Sigmoid colon (tissue), 6 donors: ENCODE measurements at regions not wholly inside any gene's neighbourhood (a gene's known extent, or its start where the extent isn't known, plus 50 kb on each side); places are given as distances from the start of the nearest gene placed in this dataset.

ENCODE experiments used
- DNase-seq: peaks from one replicate; pipeline ENCODE4 v3.0.0-alpha.2; 2019
- H3K27ac ChIP-seq, 4 donors: fragments of 200-600 bp; sonication (generic); one replicate each; pipeline ENCODE4 v1.5.1; 2016 to 2019; ENCODE audit warnings: mild to moderate bottlenecking in 1 of 4
- H3K27me3 ChIP-seq, 3 donors: fragments of 200-600 bp; sonication (generic); one replicate each; pipeline ENCODE4 v1.5.1; 2019; ENCODE audit warnings: mild to moderate bottlenecking in 1 of 3
- H3K36me3 ChIP-seq, 4 donors: fragments of 200-600 bp; sonication (generic); one replicate each; pipeline ENCODE4 v1.5.1; 2016 to 2019
- H3K4me1 ChIP-seq, 4 donors: fragments of 200-600 bp; sonication (generic); one replicate each; pipeline ENCODE4 v1.5.1; 2017 to 2019
- H3K4me3 ChIP-seq, 4 donors: fragments of 200-600 bp; sonication (generic); one replicate each; pipeline ENCODE4 v1.5.1; 2017 to 2019; ENCODE audit warnings: mild to moderate bottlenecking in 2 of 4, moderate library complexity in 1 of 4
- H3K9me3 ChIP-seq, 4 donors: fragments of 200-600 bp in 3 of 4; sonication (generic) in 3 of 4; one replicate each; pipeline versions ENCODE4 v1.5.1 to v1.6.1; 2013 to 2019
- EP300 ChIP-seq, 4 donors: sonication (generic); formaldehyde crosslinking; IDR thresholded peaks; one replicate each; pipeline ENCODE4 v1.6.1; 2017; ENCODE audit warnings: antibody characterized with exemption in 4 of 4
- POLR2A ChIP-seq, 2 donors: fragments of 450-650 bp; IDR thresholded peaks; one replicate each; pipeline ENCODE4 v1.6.1; 2016; ENCODE audit warnings: antibody characterized with exemption in 2 of 2, mild to moderate bottlenecking in 2 of 2, moderate library complexity in 2 of 2
- POLR2AphosphoS5 ChIP-seq, 4 donors: sonication (generic); formaldehyde crosslinking; IDR thresholded peaks; one replicate each; pipeline ENCODE4 v1.6.1; 2017; ENCODE audit warnings: antibody characterized with exemption in 4 of 4
- WGBS, 2 donors: extraction: QIAGEN DNeasy Blood & Tissue Kit; methylation state at CpG; one replicate each; pipeline ENCODE4 v1.1.7; 2013; 5-methylcytosine and 5-hydroxymethylcytosine counted together
- intact Hi-C: fragments of 100-400 bp; cut with DNase I; formaldehyde crosslinking; loops from one replicate; pipeline ENCODE4 v1.15.1; 2023
- TF ChIP-seq, protein P1 (sequence below), 4 experiments: fragments of 450-650 bp in 3 of 4; fragments of 200-600 bp in 1 of 4; IDR thresholded peaks; one replicate each; pipeline ENCODE4 v1.5.1; 2016 to 2019; ENCODE audit warnings: antibody characterized with exemption in 4 of 4, mild to moderate bottlenecking in 3 of 4, moderate library complexity in 2 of 4
- donor health status: healthy with polysubstance abuse.
- donor health status: healthy.

DNA sequence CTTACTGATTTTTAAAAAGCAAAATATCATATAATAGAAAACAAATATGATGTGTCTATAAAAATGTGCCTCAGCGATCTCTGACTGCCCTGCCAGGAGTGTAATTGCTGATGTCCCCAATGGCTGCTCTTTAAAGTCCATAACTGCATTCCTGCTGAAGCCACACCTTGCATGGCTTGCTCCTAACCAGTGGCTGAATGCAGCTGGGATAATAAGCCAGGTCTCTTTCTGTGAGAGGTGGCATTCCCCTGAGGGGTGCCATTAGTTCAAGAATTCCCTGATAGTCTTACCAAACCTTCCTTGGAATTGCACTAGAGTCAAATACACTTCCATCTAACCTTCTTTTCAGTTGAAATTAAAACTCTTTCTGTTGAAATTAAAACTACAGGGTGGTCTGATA, 125.8 kb upstream of the ZNF804A start:
- intact Hi-C loops: no loop called here
- TF ChIP-seq POLR2A (IDR thresholded peaks at IDR 0.05) (no peak), EP300 (IDR thresholded peaks at IDR 0.05) (no peak), POLR2AphosphoS5 (IDR thresholded peaks at IDR 0.05) (no peak)
- TF ChIP-seq, protein P1, sequence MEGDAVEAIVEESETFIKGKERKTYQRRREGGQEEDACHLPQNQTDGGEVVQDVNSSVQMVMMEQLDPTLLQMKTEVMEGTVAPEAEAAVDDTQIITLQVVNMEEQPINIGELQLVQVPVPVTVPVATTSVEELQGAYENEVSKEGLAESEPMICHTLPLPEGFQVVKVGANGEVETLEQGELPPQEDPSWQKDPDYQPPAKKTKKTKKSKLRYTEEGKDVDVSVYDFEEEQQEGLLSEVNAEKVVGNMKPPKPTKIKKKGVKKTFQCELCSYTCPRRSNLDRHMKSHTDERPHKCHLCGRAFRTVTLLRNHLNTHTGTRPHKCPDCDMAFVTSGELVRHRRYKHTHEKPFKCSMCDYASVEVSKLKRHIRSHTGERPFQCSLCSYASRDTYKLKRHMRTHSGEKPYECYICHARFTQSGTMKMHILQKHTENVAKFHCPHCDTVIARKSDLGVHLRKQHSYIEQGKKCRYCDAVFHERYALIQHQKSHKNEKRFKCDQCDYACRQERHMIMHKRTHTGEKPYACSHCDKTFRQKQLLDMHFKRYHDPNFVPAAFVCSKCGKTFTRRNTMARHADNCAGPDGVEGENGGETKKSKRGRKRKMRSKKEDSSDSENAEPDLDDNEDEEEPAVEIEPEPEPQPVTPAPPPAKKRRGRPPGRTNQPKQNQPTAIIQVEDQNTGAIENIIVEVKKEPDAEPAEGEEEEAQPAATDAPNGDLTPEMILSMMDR (IDR thresholded peaks at IDR 0.05): no peak
- no peaks in the 10 kb centered on the region for H3K4me1 ChIP-seq

DNA sequence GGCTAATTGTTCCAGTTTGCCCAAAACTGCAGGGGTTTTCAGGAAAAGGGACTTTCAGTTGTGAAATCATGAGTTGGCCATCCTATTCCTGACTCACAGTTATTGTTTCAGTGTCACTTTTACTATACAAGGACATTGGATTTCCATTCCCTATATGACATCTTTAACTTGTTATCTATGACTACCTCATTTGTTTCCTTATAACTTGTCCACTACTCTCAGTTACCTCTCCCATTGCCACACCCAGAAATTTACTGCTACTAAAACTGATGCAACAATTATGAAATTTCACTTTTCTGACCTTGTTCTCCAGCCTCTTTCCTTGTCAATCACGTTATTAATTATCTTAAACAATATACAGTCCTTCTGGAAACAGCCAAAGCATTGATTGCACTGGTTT, 116.5 kb upstream of the ZNF804A start:
- WGBS, 2 donors: 38 to 54% methylated on average over 1 of the region's 1 CpG
- H3K4me1 ChIP-seq: no peaks in the 10 kb centered on the region
- no peak for DNase-seq
- H3K27me3 ChIP-seq: no peaks in the 10 kb centered on the region
- H3K4me3 ChIP-seq: no peak overlapping the region
- intact Hi-C loops: no loop called here
- H3K9me3 ChIP-seq: no peaks in the 10 kb centered on the region
- no peaks in the 10 kb centered on the region for H3K36me3 ChIP-seq
- TF ChIP-seq POLR2A (IDR thresholded peaks at IDR 0.05): no peak
- no peak for TF ChIP-seq POLR2AphosphoS5 (IDR thresholded peaks at IDR 0.05)
- TF ChIP-seq EP300 (IDR thresholded peaks at IDR 0.05): no peak
- TF ChIP-seq, protein P1 (IDR thresholded peaks at IDR 0.05): no peak
- no peak overlapping the region for H3K27ac ChIP-seq

More for the DNA sequence above, 125.8 kb upstream of the ZNF804A start:
- no peaks in the 10 kb centered on the region for H3K27me3 ChIP-seq
- H3K27ac ChIP-seq: no peak overlapping the region
- no peak overlapping the region for H3K4me3 ChIP-seq
- H3K36me3 ChIP-seq: no peaks in the 10 kb centered on the region
- 23 to 67% methylated on average over 1 of the region's 1 CpG for WGBS, 2 donors
- H3K9me3 ChIP-seq: no peaks in the 10 kb centered on the region
- no peak for DNase-seq

DNA sequence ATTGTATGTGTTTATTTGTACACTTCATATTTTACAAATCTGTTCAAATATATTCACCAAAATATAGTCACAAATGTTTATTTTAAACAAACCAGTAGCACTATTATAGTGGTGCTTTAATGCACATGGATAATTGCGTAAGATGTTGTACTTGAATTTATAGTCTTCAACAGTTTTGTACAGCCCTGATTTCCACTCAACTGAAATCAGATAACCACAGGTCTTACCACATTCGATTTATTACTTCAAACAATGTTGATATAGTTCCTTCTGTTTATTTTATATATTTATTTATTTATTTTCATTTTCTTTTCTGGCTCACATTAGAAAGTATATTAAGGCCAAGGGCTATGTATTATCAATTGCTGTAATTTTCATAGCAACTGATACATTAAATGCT, 99.4 kb upstream of the ZNF804A start:
- Histone ChIP-seq H3K27me3 (no peaks in the 10 kb centered on the region), H3K27ac (no peak overlapping the region), H3K36me3 (no peaks in the 10 kb centered on the region), H3K4me3 (no peak overlapping the region), H3K4me1 (no peaks in the 10 kb centered on the region), H3K9me3 (no peaks in the 10 kb centered on the region)
- WGBS, 2 donors: 36 to 64% methylated on average over 2 of the region's 2 CpGs
- intact Hi-C loops: no loop called here
- TF ChIP-seq, protein P1 (IDR thresholded peaks at IDR 0.05): no peak
- TF ChIP-seq POLR2AphosphoS5 (IDR thresholded peaks at IDR 0.05): no peak
- TF ChIP-seq EP300 (IDR thresholded peaks at IDR 0.05): no peak
- TF ChIP-seq POLR2A (IDR thresholded peaks at IDR 0.05): no peak
- no peak for DNase-seq

DNA sequence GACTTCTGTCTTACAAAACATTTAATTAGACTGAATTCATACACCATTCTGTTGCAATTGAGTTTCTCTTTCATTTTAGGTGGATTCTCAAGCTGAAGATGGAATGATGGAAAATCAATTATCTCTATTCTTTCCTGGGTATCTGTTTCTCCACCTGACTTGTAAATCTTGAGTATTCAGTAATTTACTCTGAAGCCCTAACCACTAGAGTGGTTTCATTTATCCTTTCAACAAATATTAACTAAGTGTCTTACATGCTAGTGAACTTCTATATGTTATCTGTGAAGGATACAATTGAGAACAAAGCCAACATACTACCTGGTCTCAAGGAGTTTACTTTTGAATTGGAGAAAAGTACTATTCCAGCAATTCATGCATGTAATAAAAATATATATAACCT, 94.1 kb upstream of the ZNF804A start:
- Histone ChIP-seq H3K4me1 (no peaks in the 10 kb centered on the region), H3K27ac (no peak overlapping the region), H3K36me3 (no peaks in the 10 kb centered on the region), H3K27me3 (no peaks in the 10 kb centered on the region), H3K9me3 (no peaks in the 10 kb centered on the region), H3K4me3 (no peak overlapping the region)
- DNase-seq: no peak
- TF ChIP-seq EP300 (IDR thresholded peaks at IDR 0.05): no peak
- no peak for TF ChIP-seq POLR2AphosphoS5 (IDR thresholded peaks at IDR 0.05)
- TF ChIP-seq, protein P1 (IDR thresholded peaks at IDR 0.05): no peak
- intact Hi-C loops: no loop called here

DNA sequence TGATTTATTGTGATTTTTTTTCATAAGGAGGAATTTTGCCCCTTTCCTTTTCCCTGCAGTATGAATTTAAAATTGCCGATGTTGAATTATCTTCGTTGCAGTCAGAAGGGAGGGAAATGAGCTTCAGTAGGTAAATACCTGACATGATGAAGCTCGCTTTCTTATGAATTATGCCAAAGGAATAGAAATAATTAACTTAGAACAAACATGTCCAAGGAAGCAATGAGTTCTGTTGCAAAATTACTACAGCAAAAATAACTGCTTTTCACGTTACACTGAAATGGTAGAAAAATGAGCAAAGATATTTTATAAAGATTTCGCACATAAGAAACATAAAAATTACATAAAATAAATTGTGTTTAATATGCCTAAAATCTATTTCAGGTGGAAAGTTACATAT, 91.1 kb upstream of the ZNF804A start:
- no peaks in the 10 kb centered on the region for H3K9me3 ChIP-seq
- intact Hi-C loops: no loop called here
- no peaks in the 10 kb centered on the region for H3K27me3 ChIP-seq
- no peaks in the 10 kb centered on the region for H3K36me3 ChIP-seq
- H3K27ac ChIP-seq: no peak overlapping the region
- no peak overlapping the region for H3K4me3 ChIP-seq
- DNase-seq: no peak
- no peaks in the 10 kb centered on the region for H3K4me1 ChIP-seq
- WGBS, 2 donors: 66 to 82% methylated on average over 5 of the region's 5 CpGs
- no peak for TF ChIP-seq POLR2AphosphoS5 (IDR thresholded peaks at IDR 0.05)
- TF ChIP-seq, protein P1 (IDR thresholded peaks at IDR 0.05): no peak
- TF ChIP-seq EP300 (IDR thresholded peaks at IDR 0.05): no peak
- TF ChIP-seq POLR2A (IDR thresholded peaks at IDR 0.05): no peak
